Parathyroid adenoma (tissue), 2 donors: ENCODE measurements at regions not wholly inside any gene's neighbourhood (a gene's known extent, or its start where the extent isn't known, plus 50 kb on each side); places are given as distances from the start of the nearest gene placed in this dataset.

Experiments used
- H2AFZ ChIP-seq: fragments of 300-600 bp; sonication (generic); one replicate; pipeline ENCODE4 v1.7.0; 2017; ENCODE audit warnings: antibody characterized with exemption, mild to moderate bottlenecking
- H3K27ac ChIP-seq: fragments of 300-600 bp; sonication (generic); one replicate; pipeline ENCODE4 v1.7.0; 2017
- H3K27me3 ChIP-seq: fragments of 300-600 bp; sonication (generic); one replicate; pipeline ENCODE4 v1.7.0; 2017; ENCODE audit warnings: low read length; ENCODE audit not compliant: control insufficient read depth, insufficient read depth
- H3K36me3 ChIP-seq: fragments of 300-600 bp; sonication (generic); one replicate; pipeline ENCODE4 v1.7.0; 2017; ENCODE audit warnings: low read length; ENCODE audit not compliant: control insufficient read depth, insufficient read depth
- H3K4me1 ChIP-seq: fragments of 300-600 bp; sonication (generic); one replicate; pipeline ENCODE4 v1.7.0; 2017; ENCODE audit warnings: control low read depth
- H3K4me2 ChIP-seq: fragments of 300-600 bp; sonication (generic); one replicate; pipeline ENCODE4 v1.7.0; 2017; ENCODE audit warnings: low read length
- H3K4me3 ChIP-seq: fragments of 300-600 bp; sonication (generic); one replicate; pipeline ENCODE4 v1.7.0; 2017; ENCODE audit warnings: low read depth, low read length
- H3K79me2 ChIP-seq: fragments of 300-600 bp; sonication (generic); one replicate; pipeline ENCODE4 v1.7.0; 2017; ENCODE audit warnings: control low read depth
- H3K9ac ChIP-seq: fragments of 300-600 bp; sonication (generic); one replicate; pipeline ENCODE4 v1.7.0; 2017; ENCODE audit warnings: mild to moderate bottlenecking
- H3K9me3 ChIP-seq: fragments of 300-600 bp; sonication (generic); one replicate; pipeline ENCODE4 v1.7.0; 2017; ENCODE audit warnings: low read length; ENCODE audit not compliant: control insufficient read depth
- CTCF ChIP-seq: fragments of 300-600 bp; sonication (generic); IDR thresholded peaks from one replicate; pipeline ENCODE4 v1.7.0; 2017; ENCODE audit warnings: antibody characterized with exemption, mild to moderate bottlenecking
- donor health status: primary hyperparathyroidism.

GRCh38 chr16:72422308-72422897 lies 250.4 kb upstream of the PMFBP1 start:
- Histone ChIP-seq H2AFZ (no peak overlapping the region), H3K4me3 (no peak overlapping the region), H3K27ac (no peak overlapping the region), H3K9ac (no peak overlapping the region), H3K4me2 (no peak overlapping the region), H3K27me3 (no peaks in the 10 kb centered on the region), H3K36me3 (no peaks in the 10 kb centered on the region), H3K4me1 (no peaks in the 10 kb centered on the region), H3K79me2 (no peaks in the 10 kb centered on the region), H3K9me3 (no peaks in the 10 kb centered on the region)
- no peak for TF ChIP-seq CTCF

- no peak for TF ChIP-seq CTCF
Observed at GRCh38 chr16:72419638-72420037, 247.7 kb upstream of the PMFBP1 start.

GRCh38 chr16:72415379-72415778 lies 243.4 kb upstream of the PMFBP1 start:
- Histone ChIP-seq H3K9ac (no peak overlapping the region), H3K4me1 (no peaks in the 10 kb centered on the region), H2AFZ (no peak overlapping the region), H3K27me3 (no peaks in the 10 kb centered on the region), H3K36me3 (no peaks in the 10 kb centered on the region), H3K4me2 (no peak overlapping the region), H3K27ac (no peak overlapping the region), H3K4me3 (no peak overlapping the region), H3K79me2 (no peaks in the 10 kb centered on the region), H3K9me3 (no peaks in the 10 kb centered on the region)
- no peak for TF ChIP-seq CTCF

More at GRCh38 chr16:72419638-72420037, 247.7 kb upstream of the PMFBP1 start:
- Histone ChIP-seq H3K4me3 (no peak overlapping the region), H3K79me2 (no peaks in the 10 kb centered on the region), H3K27ac (no peak overlapping the region), H3K9me3 (no peaks in the 10 kb centered on the region), H3K4me2 (no peak overlapping the region), H3K4me1 (no peaks in the 10 kb centered on the region), H3K27me3 (no peaks in the 10 kb centered on the region), H3K9ac (no peak overlapping the region), H2AFZ (no peak overlapping the region), H3K36me3 (no peaks in the 10 kb centered on the region)

GRCh38 chr16:72410492-72410891 lies 238.5 kb upstream of the PMFBP1 start:
- Histone ChIP-seq H3K4me2 (no peak overlapping the region), H3K4me1 (no peaks in the 10 kb centered on the region), H3K4me3 (no peak overlapping the region), H3K27ac (no peak overlapping the region), H2AFZ (no peak overlapping the region), H3K36me3 (no peaks in the 10 kb centered on the region), H3K9me3 (no peaks in the 10 kb centered on the region), H3K27me3 (no peaks in the 10 kb centered on the region), H3K9ac (no peak overlapping the region), H3K79me2 (no peaks in the 10 kb centered on the region)
- no peak for TF ChIP-seq CTCF

- no peak overlapping the region for H3K27ac ChIP-seq
- no peaks in the 10 kb centered on the region for H3K27me3 ChIP-seq
- no peak overlapping the region for H3K9ac ChIP-seq
- TF ChIP-seq CTCF = no peak
- H3K4me1 ChIP-seq = no peaks in the 10 kb centered on the region
- H3K9me3 ChIP-seq = no peaks in the 10 kb centered on the region
- no peak overlapping the region for H2AFZ ChIP-seq
- H3K4me3 ChIP-seq = no peak overlapping the region
- H3K79me2 ChIP-seq = no peaks in the 10 kb centered on the region
- H3K4me2 ChIP-seq = no peak overlapping the region
- no peaks in the 10 kb centered on the region for H3K36me3 ChIP-seq
Observed at GRCh38 chr16:72409423-72409822, 237.5 kb upstream of the PMFBP1 start.
